Activated CD4-positive, alpha-beta T cell treated with anti-CD3 and anti-CD28 coated beads, Interleukin-2, amount 50 U/mL, for 24 hours (primary cell): ENCODE measurements at regions not wholly inside any gene's neighbourhood (a gene's known extent, or its start where the extent isn't known, plus 50 kb on each side); places are given as distances from the start of the nearest gene placed in this dataset.

Experiments
- DNase-seq, 2 donors: peaks; one replicate each; pipeline ENCODE4 v3.0.0-alpha.2; 2020; ENCODE audit warnings: low read depth in 1 of 2, low spot score in 1 of 2

GRCh38 chr2:12080360-12080759, 333.9 kb downstream of the LPIN1 start:
- no peak for DNase-seq

GRCh38 chr2:12081481-12082210, 335.2 kb downstream of the LPIN1 start:
- no peak for DNase-seq

- DNase-seq, result no peak
Observed at GRCh38 chr2:12083081-12083581, 336.7 kb downstream of the LPIN1 start.

GRCh38 chr2:12083713-12084419, 337.4 kb downstream of the LPIN1 start:
- no peak for DNase-seq

- DNase-seq, result no peak
Observed at GRCh38 chr2:12087175-12087574, 340.7 kb downstream of the LPIN1 start.

GRCh38 chr2:12087671-12088380, 341.4 kb downstream of the LPIN1 start:
- no peak for DNase-seq

GRCh38 chr2:12089001-12089400, 342.6 kb downstream of the LPIN1 start:
- no peak for DNase-seq

- DNase-seq, result no peak
Observed at GRCh38 chr2:12089496-12089895, 343.1 kb downstream of the LPIN1 start.

GRCh38 chr2:12090072-12090471, 343.6 kb downstream of the LPIN1 start:
- no peak for DNase-seq

GRCh38 chr2:12090590-12090989, 344.2 kb downstream of the LPIN1 start:
- DNase-seq, result no peak

- no peak for DNase-seq
Observed at GRCh38 chr2:12091201-12091806, 344.9 kb downstream of the LPIN1 start.

GRCh38 chr2:12094134-12094533, 347.7 kb downstream of the LPIN1 start:
- DNase-seq, result no peak

GRCh38 chr2:12096051-12096787, 349.8 kb downstream of the LPIN1 start:
- DNase-seq, result no peak

GRCh38 chr2:12096788-12097449, 350.5 kb downstream of the LPIN1 start:
- DNase-seq, result no peak

GRCh38 chr2:12097859-12098258, 351.4 kb downstream of the LPIN1 start:
- DNase-seq, result no peak

- no peak for DNase-seq
Observed at GRCh38 chr2:12099374-12099773, 352.9 kb downstream of the LPIN1 start.

- DNase-seq, result no peak
Observed at GRCh38 chr2:12102679-12103078, 356.2 kb downstream of the LPIN1 start.

GRCh38 chr2:12105180-12105579, 358.7 kb downstream of the LPIN1 start:
- no peak for DNase-seq

GRCh38 chr2:12106440-12107080, 360.1 kb downstream of the LPIN1 start:
- peak in 1 of 2 donors; percentile 23 for DNase-seq

GRCh38 chr2:12107321-12107720, 360.9 kb downstream of the LPIN1 start:
- DNase-seq, result no peak
